Neural progenitor cell (in vitro differentiated cells): ENCODE measurements at regions not wholly inside any gene's neighbourhood (a gene's known extent, or its start where the extent isn't known, plus 50 kb on each side); places are given as distances from the start of the nearest gene placed in this dataset.
"Not testable (repeated sequence)": the region's sequence is repeated elsewhere in the genome, so short reads cannot be mapped to it uniquely, and the experiment has no call there.

Source experiments
- DNase-seq: peaks from one replicate; pipeline ENCODE4 v3.0.0-alpha.2; 2016; ENCODE audit warnings: low spot score
- H2AFZ ChIP-seq: fragments of 200-600 bp; sonication (generic); replicated peaks from 2 replicates; pipeline ENCODE4 v1.6.1; 2016; ENCODE audit warnings: antibody characterized with exemption
- H3F3A ChIP-seq: fragments of 200-600 bp; sonication (generic); 2 replicates; pipeline ENCODE4 v1.6.1; 2016; ENCODE audit warnings: antibody characterized with exemption, low read depth
- H3K27ac ChIP-seq: fragments of 200-600 bp; sonication (generic); 2 replicates; pipeline ENCODE4 v1.5.1; 2016; ENCODE audit warnings: mild to moderate bottlenecking
- H3K27me3 ChIP-seq: fragments of 200-600 bp; sonication (generic); 2 replicates; pipeline ENCODE4 v1.6.1; 2016; ENCODE audit warnings: mild to moderate bottlenecking, moderate library complexity
- H3K36me3 ChIP-seq: fragments of 200-600 bp; sonication (generic); 2 replicates; pipeline ENCODE4 v1.5.1; 2016
- H3K4me1 ChIP-seq: fragments of 200-600 bp; sonication (generic); 2 replicates; pipeline ENCODE4 v1.6.1; 2016; ENCODE audit warnings: mixed run types
- H3K4me2 ChIP-seq: fragments of 200-600 bp; sonication (generic); 2 replicates; pipeline ENCODE4 v1.6.1; 2016
- H3K4me3 ChIP-seq: fragments of 200-600 bp; sonication (generic); 2 replicates; pipeline ENCODE4 v1.5.1; 2016
- H3K79me2 ChIP-seq: fragments of 200-600 bp; sonication (generic); 2 replicates; pipeline ENCODE4 v1.6.1; 2016; ENCODE audit warnings: low read depth
- H3K9ac ChIP-seq: fragments of 200-600 bp; sonication (generic); 2 replicates; pipeline ENCODE4 v1.6.1; 2016
- H3K9me3 ChIP-seq: fragments of 200-600 bp; sonication (generic); 2 replicates; pipeline ENCODE4 v1.5.1; 2016; ENCODE audit warnings: low read depth
- H4K20me1 ChIP-seq: fragments of 200-600 bp; sonication (generic); 2 replicates; pipeline ENCODE4 v1.6.1; 2016; ENCODE audit warnings: low read depth
- H3K27ac Mint-ChIP-seq: 3 replicates; pipeline ENCODE4 v1.8.0; 2021; ENCODE audit warnings: mixed read lengths
- H3K27me3 Mint-ChIP-seq: 2 replicates; pipeline ENCODE4 v1.8.0; 2022; ENCODE audit warnings: low read depth, mild to moderate bottlenecking, inconsistent platforms, moderate library complexity, mixed read lengths; ENCODE audit not compliant: insufficient read depth
- H3K36me3 Mint-ChIP-seq: 3 replicates; pipeline ENCODE4 v1.8.0; 2021; ENCODE audit warnings: mixed read lengths
- H3K4me1 Mint-ChIP-seq: 3 replicates; pipeline ENCODE4 v1.8.0; 2021; ENCODE audit warnings: mixed read lengths
- H3K4me3 Mint-ChIP-seq: 3 replicates; pipeline ENCODE4 v1.8.0; 2021; ENCODE audit warnings: mild to moderate bottlenecking, moderate library complexity, mixed read lengths
- H3K9me3 Mint-ChIP-seq: 3 replicates; pipeline ENCODE4 v1.8.0; 2020; ENCODE audit warnings: mixed read lengths
- CTCF ChIP-seq: fragments of 200-600 bp; sonication (generic); IDR thresholded peaks from 2 replicates; pipeline ENCODE4 v1.5.1; 2017; ENCODE audit warnings: antibody characterized with exemption, mild to moderate bottlenecking
- EZH2 ChIP-seq: fragments of 200-600 bp; sonication (generic); IDR thresholded peaks from 2 replicates; pipeline ENCODE4 v1.6.1; 2017; ENCODE audit warnings: antibody characterized with exemption, mild to moderate bottlenecking, moderate library complexity
- EZH2phosphoT487 ChIP-seq: fragments of 200-600 bp; sonication (generic); IDR thresholded peaks from 2 replicates; pipeline ENCODE4 v1.6.1; 2017; ENCODE audit warnings: antibody characterized with exemption

DNA sequence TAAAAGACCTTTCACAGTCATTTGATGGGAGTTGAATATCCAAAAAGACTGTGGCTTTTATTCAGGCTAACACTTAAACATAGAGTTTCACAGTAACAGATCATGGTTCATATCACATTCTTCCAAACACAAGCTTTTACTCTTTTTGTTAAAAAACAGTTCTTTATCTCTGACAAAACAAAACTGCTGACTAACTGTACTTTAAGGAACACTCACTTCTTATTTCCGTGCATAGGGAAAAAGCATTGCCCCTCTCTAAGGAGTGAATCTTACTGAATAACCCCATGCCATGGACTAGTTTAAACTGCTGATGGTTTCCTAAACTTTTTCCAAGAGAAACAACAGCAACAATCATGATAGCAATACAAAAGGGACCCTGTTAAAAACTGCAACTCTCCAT, 297.0 kb upstream of the INTU start:
- Histone ChIP-seq H3K79me2 (no peaks in the 10 kb centered on the region), H3K9me3 (no peaks in the 10 kb centered on the region), H4K20me1 (no peaks in the 10 kb centered on the region), H3K4me3 (no peak overlapping the region), H3K9ac (no peak overlapping the region), H3F3A (no peaks in the 10 kb centered on the region), H3K4me1 (no peaks in the 10 kb centered on the region), H3K36me3 (no peaks in the 10 kb centered on the region), H3K27ac (no peak overlapping the region), H3K27me3 (no peaks in the 10 kb centered on the region), H2AFZ (no peak overlapping the region), H3K4me2 (no peak overlapping the region)
- no peak for TF ChIP-seq EZH2phosphoT487
- no peak for TF ChIP-seq CTCF
- TF ChIP-seq EZH2 = no peak
- no peak for DNase-seq
- Mint-ChIP-seq H3K27ac (no peak overlapping the region), H3K27me3 (no peaks in the 10 kb centered on the region), H3K9me3 (no peaks in the 10 kb centered on the region), H3K36me3 (no peaks in the 10 kb centered on the region), H3K4me1 (no peaks in the 10 kb centered on the region), H3K4me3 (no peak overlapping the region)

- not testable (repeated sequence) for H3K27me3 Mint-ChIP-seq, H3K27ac ChIP-seq, H3K9ac ChIP-seq, DNase-seq, H4K20me1 ChIP-seq, H3F3A ChIP-seq, H3K4me3 ChIP-seq, H3K4me2 ChIP-seq, H3K9me3 ChIP-seq, H3K4me1 Mint-ChIP-seq, H2AFZ ChIP-seq, H3K9me3 Mint-ChIP-seq, H3K4me3 Mint-ChIP-seq, H3K36me3 ChIP-seq, H3K27ac Mint-ChIP-seq, H3K36me3 Mint-ChIP-seq, H3K27me3 ChIP-seq, H3K4me1 ChIP-seq, H3K79me2 ChIP-seq
Measured at GRCh38 chr4:127343123-127343522, 289.6 kb upstream of the INTU start.

DNA sequence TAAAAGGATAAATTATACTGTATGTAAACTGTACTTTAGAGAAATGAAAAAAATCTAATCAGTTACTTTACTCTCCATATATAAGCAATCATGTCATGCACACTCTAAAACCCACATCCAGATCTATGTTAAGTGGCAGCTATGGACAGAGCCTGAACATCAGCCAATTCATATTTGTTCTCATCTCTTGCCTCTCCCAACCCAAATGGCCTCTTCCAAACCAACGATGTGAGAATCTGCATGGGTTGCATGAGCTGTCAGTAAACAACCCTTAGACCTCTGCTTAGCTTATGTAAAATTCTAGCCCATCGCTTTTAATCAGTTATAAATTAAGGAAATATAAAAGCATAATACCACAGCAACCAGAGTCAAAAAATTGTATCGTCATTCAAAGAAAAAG, 288.7 kb upstream of the INTU start:
- no peaks in the 10 kb centered on the region for H3K9me3 Mint-ChIP-seq
- H3K79me2 ChIP-seq = no peaks in the 10 kb centered on the region
- H3K36me3 ChIP-seq = no peaks in the 10 kb centered on the region
- H3K27ac ChIP-seq = no peak overlapping the region
- H3K4me2 ChIP-seq = no peak overlapping the region
- H3F3A ChIP-seq = no peaks in the 10 kb centered on the region
- H3K36me3 Mint-ChIP-seq = no peaks in the 10 kb centered on the region
- no peak overlapping the region for H3K4me3 Mint-ChIP-seq
- TF ChIP-seq EZH2phosphoT487 (no peak), CTCF (no peak), EZH2 (no peak)
- DNase-seq = no peak
- H3K4me1 Mint-ChIP-seq = no peaks in the 10 kb centered on the region
- no peaks in the 10 kb centered on the region for H3K27me3 Mint-ChIP-seq
- H4K20me1 ChIP-seq = no peaks in the 10 kb centered on the region
- no peaks in the 10 kb centered on the region for H3K27me3 ChIP-seq
- no peak overlapping the region for H3K9ac ChIP-seq
- no peaks in the 10 kb centered on the region for H3K4me1 ChIP-seq
- no peak overlapping the region for H2AFZ ChIP-seq
- no peaks in the 10 kb centered on the region for H3K9me3 ChIP-seq
- H3K27ac Mint-ChIP-seq = no peak overlapping the region
- no peak overlapping the region for H3K4me3 ChIP-seq

DNA sequence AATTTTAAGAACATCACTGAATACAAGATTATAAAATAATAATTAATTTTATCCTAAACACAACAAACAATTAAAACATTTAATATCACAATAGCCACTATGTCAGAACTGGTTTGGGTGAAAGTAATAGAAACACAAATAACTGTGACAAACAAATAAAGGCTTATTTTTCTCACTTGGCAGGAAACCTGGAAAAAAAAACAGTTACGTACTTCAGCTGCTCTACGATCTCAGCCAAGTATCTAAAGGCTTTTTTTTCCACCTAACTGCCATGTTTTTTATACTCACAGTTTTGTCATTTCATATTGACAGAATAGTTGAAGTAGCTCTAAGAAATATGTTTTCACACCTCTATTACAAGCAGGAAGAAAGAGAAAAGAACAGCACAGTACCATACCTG, 284.8 kb upstream of the INTU start:
- no peak overlapping the region for H3K4me3 ChIP-seq
- H3F3A ChIP-seq = no peaks in the 10 kb centered on the region
- H3K4me1 ChIP-seq = no peaks in the 10 kb centered on the region
- no peak overlapping the region for H3K27ac ChIP-seq
- no peak for DNase-seq
- H3K9ac ChIP-seq = no peak overlapping the region
- H3K9me3 ChIP-seq = no peaks in the 10 kb centered on the region
- H3K36me3 ChIP-seq = no peaks in the 10 kb centered on the region
- H3K79me2 ChIP-seq = no peaks in the 10 kb centered on the region
- H3K4me3 Mint-ChIP-seq = no peak overlapping the region
- H3K27ac Mint-ChIP-seq = no peak overlapping the region
- no peak for TF ChIP-seq EZH2
- no peak for TF ChIP-seq CTCF
- TF ChIP-seq EZH2phosphoT487 = no peak
- no peaks in the 10 kb centered on the region for H3K9me3 Mint-ChIP-seq
- no peak overlapping the region for H3K4me2 ChIP-seq
- no peaks in the 10 kb centered on the region for H3K4me1 Mint-ChIP-seq
- H3K27me3 Mint-ChIP-seq = no peaks in the 10 kb centered on the region
- no peaks in the 10 kb centered on the region for H3K27me3 ChIP-seq
- H4K20me1 ChIP-seq = no peaks in the 10 kb centered on the region
- no peak overlapping the region for H2AFZ ChIP-seq
- H3K36me3 Mint-ChIP-seq = no peaks in the 10 kb centered on the region
